CD14-positive monocyte (primary cell): ENCODE measurements at regions not wholly inside any gene's neighbourhood (a gene's known extent, or its start where the extent isn't known, plus 50 kb on each side); places are given as distances from the start of the nearest gene placed in this dataset.
A peak's percentile ranks its signal among the peaks of the same experiment; 100 is the strongest.

ENCODE experiments used
- DNase-seq, 3 donors: peaks; one replicate each; pipeline ENCODE4 v3.0.0-alpha.2; 2011 to 2022
- H2AFZ ChIP-seq: 2 replicates; pipeline ENCODE4 v1.6.0; 2012; ENCODE audit warnings: mild to moderate bottlenecking, low read depth, low read length, inconsistent platforms; ENCODE audit not compliant: insufficient read depth, poor library complexity, severe bottlenecking
- H3K27ac ChIP-seq, 2 donors: 1 replicate in 1 of 2; 2 replicates in 1 of 2; pipeline ENCODE4 v1.5.1; 2012 to 2013; ENCODE audit warnings: low read length in 2 of 2, control low read depth in 1 of 2, inconsistent platforms in 1 of 2, low read depth in 1 of 2, mild to moderate bottlenecking in 1 of 2
- H3K27me3 ChIP-seq, 2 donors: one replicate each; pipeline versions ENCODE4 v1.6.0 to v1.6.1; 2011 to 2013; ENCODE audit warnings: low read length in 2 of 2; ENCODE audit not compliant: control insufficient read depth in 2 of 2, insufficient read depth in 2 of 2
- H3K36me3 ChIP-seq, 2 donors: replicated peaks in 1 of 2; 1 replicate in 1 of 2; 2 replicates in 1 of 2; pipeline versions ENCODE4 v1.5.1 to v1.6.1; 2012 to 2013; ENCODE audit warnings: low read length in 2 of 2, control low read depth in 1 of 2, inconsistent platforms in 1 of 2, mild to moderate bottlenecking in 1 of 2; ENCODE audit not compliant: insufficient read depth in 2 of 2, control insufficient read depth in 1 of 2
- H3K4me1 ChIP-seq, 2 donors: 1 replicate in 1 of 2; 2 replicates in 1 of 2; pipeline versions ENCODE4 v1.5.1 to v1.6.1; 2012 to 2013; ENCODE audit warnings: low read length in 2 of 2, control low read depth in 1 of 2, inconsistent platforms in 1 of 2, mild to moderate bottlenecking in 1 of 2, moderate library complexity in 1 of 2; ENCODE audit not compliant: insufficient read depth in 2 of 2, control insufficient read depth in 1 of 2
- H3K4me2 ChIP-seq: replicated peaks from 2 replicates; pipeline ENCODE3; 2012; ENCODE audit warnings: low read length, moderate library complexity, mild to moderate bottlenecking; ENCODE audit not compliant: poor library complexity, severe bottlenecking; ENCODE audit errors: extremely low read depth
- H3K4me3 ChIP-seq, 3 experiments: fragments of 200-600 bp in 1 of 3; sonication (generic) in 1 of 3; replicated peaks in 1 of 3; 1 replicate in 2 of 3; 2 replicates in 1 of 3; pipeline ENCODE4 v1.5.1; 2011 to 2013; ENCODE audit warnings: low read length in 3 of 3, mild to moderate bottlenecking in 3 of 3, control low read depth in 2 of 3, low read depth in 2 of 3, inconsistent platforms in 1 of 3, moderate library complexity in 1 of 3
- H3K79me2 ChIP-seq: 2 replicates; pipeline ENCODE4 v1.6.0; 2012; ENCODE audit warnings: mild to moderate bottlenecking, control low read depth, inconsistent platforms, low read length, moderate library complexity; ENCODE audit not compliant: insufficient read depth
- H3K9ac ChIP-seq: 2 replicates; pipeline ENCODE4 v1.6.0; 2017; ENCODE audit warnings: low read length, mild to moderate bottlenecking; ENCODE audit not compliant: insufficient read depth, poor library complexity, severe bottlenecking
- H3K9me3 ChIP-seq, 2 donors: replicated peaks in 1 of 2; 1 replicate in 1 of 2; 2 replicates in 1 of 2; pipeline versions ENCODE4 v1.5.1 to v1.6.1; 2012 to 2013; ENCODE audit warnings: low read length in 2 of 2, control low read depth in 1 of 2; ENCODE audit not compliant: control insufficient read depth in 1 of 2, insufficient read depth in 1 of 2
- H4K20me1 ChIP-seq: 2 replicates; pipeline ENCODE4 v1.6.0; 2012; ENCODE audit warnings: mild to moderate bottlenecking, low read length, control low read depth, moderate library complexity; ENCODE audit not compliant: insufficient read depth
- H3K27ac Mint-ChIP-seq, 7 donors: one replicate each; pipeline ENCODE4 v1.8.0; 2020; ENCODE audit warnings: mild to moderate bottlenecking in 7 of 7, mixed read lengths in 7 of 7, moderate library complexity in 6 of 7, inconsistent platforms in 2 of 7
- H3K27me3 Mint-ChIP-seq, 3 donors: one replicate each; pipeline ENCODE4 v1.8.0; 2021 to 2022; ENCODE audit warnings: low read depth in 3 of 3, mild to moderate bottlenecking in 3 of 3, mixed read lengths in 3 of 3, moderate library complexity in 3 of 3, inconsistent platforms in 1 of 3
- H3K36me3 Mint-ChIP-seq, 2 donors: one replicate each; pipeline ENCODE4 v1.8.0; 2020; ENCODE audit warnings: mixed read lengths in 2 of 2, inconsistent platforms in 1 of 2, mild to moderate bottlenecking in 1 of 2
- H3K4me1 Mint-ChIP-seq: one replicate; pipeline ENCODE4 v1.8.0; 2020; ENCODE audit warnings: mild to moderate bottlenecking, mixed read lengths
- H3K4me3 Mint-ChIP-seq, 2 donors: one replicate each; pipeline ENCODE4 v1.8.0; 2020; ENCODE audit warnings: mild to moderate bottlenecking in 2 of 2, mixed read lengths in 2 of 2, moderate library complexity in 1 of 2
- H3K9me3 Mint-ChIP-seq, 7 donors: one replicate each; pipeline ENCODE4 v1.8.0; 2020 to 2022; ENCODE audit warnings: mixed read lengths in 7 of 7, mild to moderate bottlenecking in 6 of 7, moderate library complexity in 6 of 7, inconsistent platforms in 2 of 7
- WGBS: methylation state at CpG from one replicate; pipeline ENCODE4 v1.1.5; 2013; ENCODE audit warnings: missing lambda C conversion rate; ENCODE audit not compliant: insufficient coverage; 5-methylcytosine and 5-hydroxymethylcytosine counted together
- intact Hi-C, 2 donors: fragments of 100-400 bp; cut with micrococcal nuclease; formaldehyde crosslinking; loops; one replicate each; pipeline versions ENCODE4 v1.15.0 to v1.15.1; 2023
- TF ChIP-seq, protein P1 (sequence below): fragments of 200-600 bp; IDR thresholded peaks from one replicate; pipeline ENCODE4 v1.8.0; 2022; ENCODE audit warnings: antibody characterized with exemption, mild to moderate bottlenecking

DNA sequence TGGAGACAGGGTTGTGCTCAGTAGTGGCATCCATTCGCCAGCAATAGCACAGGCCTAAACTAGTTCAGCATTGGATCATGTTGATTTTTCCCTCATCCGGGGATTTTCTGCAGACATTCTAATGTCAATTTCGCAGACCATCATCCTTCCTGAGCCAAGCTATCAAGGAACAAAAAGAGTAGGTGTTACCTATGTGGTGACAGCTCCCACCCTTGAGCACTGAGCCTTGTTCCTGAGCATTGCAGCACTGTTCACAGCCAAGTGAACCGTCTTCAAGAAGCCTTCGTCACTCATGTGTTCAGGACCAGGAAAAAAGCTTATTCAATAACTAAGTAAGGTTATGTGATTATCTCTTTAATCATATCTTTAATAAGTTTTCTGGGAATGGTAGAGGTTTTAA lies 576.2 kb downstream of the UQCRFS1 start:
- H3K36me3 ChIP-seq = no peaks in the 10 kb centered on the region
- no peak overlapping the region for H3K27ac ChIP-seq
- H3K4me1 ChIP-seq = no peaks in the 10 kb centered on the region
- H3K4me3 ChIP-seq = no peak overlapping the region
- DNase-seq = no peak
- no peaks in the 10 kb centered on the region for H3K79me2 ChIP-seq
- H3K27me3 Mint-ChIP-seq = peaks cover 0 to 5% (median 2%) of the 10 kb centered on the region in 3 donors
- H3K27me3 ChIP-seq = no peaks in the 10 kb centered on the region
- no peaks in the 10 kb centered on the region for H3K36me3 Mint-ChIP-seq
- H3K27ac Mint-ChIP-seq = no peak overlapping the region
- TF ChIP-seq, protein P1, sequence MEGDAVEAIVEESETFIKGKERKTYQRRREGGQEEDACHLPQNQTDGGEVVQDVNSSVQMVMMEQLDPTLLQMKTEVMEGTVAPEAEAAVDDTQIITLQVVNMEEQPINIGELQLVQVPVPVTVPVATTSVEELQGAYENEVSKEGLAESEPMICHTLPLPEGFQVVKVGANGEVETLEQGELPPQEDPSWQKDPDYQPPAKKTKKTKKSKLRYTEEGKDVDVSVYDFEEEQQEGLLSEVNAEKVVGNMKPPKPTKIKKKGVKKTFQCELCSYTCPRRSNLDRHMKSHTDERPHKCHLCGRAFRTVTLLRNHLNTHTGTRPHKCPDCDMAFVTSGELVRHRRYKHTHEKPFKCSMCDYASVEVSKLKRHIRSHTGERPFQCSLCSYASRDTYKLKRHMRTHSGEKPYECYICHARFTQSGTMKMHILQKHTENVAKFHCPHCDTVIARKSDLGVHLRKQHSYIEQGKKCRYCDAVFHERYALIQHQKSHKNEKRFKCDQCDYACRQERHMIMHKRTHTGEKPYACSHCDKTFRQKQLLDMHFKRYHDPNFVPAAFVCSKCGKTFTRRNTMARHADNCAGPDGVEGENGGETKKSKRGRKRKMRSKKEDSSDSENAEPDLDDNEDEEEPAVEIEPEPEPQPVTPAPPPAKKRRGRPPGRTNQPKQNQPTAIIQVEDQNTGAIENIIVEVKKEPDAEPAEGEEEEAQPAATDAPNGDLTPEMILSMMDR = no peak
- H3K9ac ChIP-seq = no peak overlapping the region
- H4K20me1 ChIP-seq = no peaks in the 10 kb centered on the region
- no peaks in the 10 kb centered on the region for H3K9me3 ChIP-seq
- H3K4me2 ChIP-seq = no peak overlapping the region
- intact Hi-C loops = no loop called here
- no peak overlapping the region for H2AFZ ChIP-seq
- WGBS = 95% methylated on average over 2 of the region's 5 CpGs
- H3K4me1 Mint-ChIP-seq = no peaks in the 10 kb centered on the region
- peaks cover 0 to 3% (median 0%) of the 10 kb centered on the region in 7 donors for H3K9me3 Mint-ChIP-seq
- no peak overlapping the region for H3K4me3 Mint-ChIP-seq

DNA sequence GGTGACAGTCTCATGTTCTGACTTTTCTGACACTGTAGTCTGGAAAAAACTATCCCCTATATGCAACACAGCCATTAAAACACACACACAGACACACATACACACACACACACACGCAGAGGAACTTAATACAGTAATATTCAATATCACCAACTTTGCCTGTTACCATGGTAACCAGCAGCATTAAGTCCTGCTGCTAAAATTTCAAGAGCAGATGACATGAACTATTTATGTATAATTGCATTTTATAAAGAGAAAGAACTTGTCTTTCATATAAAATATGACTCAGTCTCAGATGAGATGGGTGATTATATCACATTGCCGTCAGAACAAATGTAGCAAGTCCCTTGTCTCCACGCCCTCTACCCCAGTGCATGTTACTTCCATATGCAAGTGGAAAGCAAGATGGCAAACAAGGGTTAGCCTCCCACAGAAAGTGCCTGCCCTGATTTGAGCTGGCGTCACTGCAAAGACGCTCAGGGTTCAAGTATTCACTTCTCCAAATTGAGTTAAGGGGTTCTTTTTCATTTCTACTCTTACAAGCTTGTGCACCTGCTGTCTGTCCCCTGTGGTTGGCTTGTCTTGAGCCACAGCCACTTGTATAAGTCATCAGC lies 576.8 kb downstream of the UQCRFS1 start:
- DNase-seq = no peak
- intact Hi-C loops = no loop called here
- Histone ChIP-seq H3K9ac (no peak overlapping the region), H3K27ac (no peak overlapping the region), H3K79me2 (no peaks in the 10 kb centered on the region), H3K4me3 (no peak overlapping the region), H3K36me3 (no peaks in the 10 kb centered on the region), H3K9me3 (no peaks in the 10 kb centered on the region), H3K4me1 (no peaks in the 10 kb centered on the region), H3K27me3 (no peaks in the 10 kb centered on the region), H3K4me2 (no peak overlapping the region), H4K20me1 (no peaks in the 10 kb centered on the region), H2AFZ (no peak overlapping the region)
- Mint-ChIP-seq H3K27ac (peak overlapping the region in 1 of 7 donors; percentile 7), H3K27me3 (peaks cover 0 to 5% (median 2%) of the 10 kb centered on the region in 3 donors), H3K4me3 (no peak overlapping the region), H3K9me3 (peaks cover 0 to 3% (median 0%) of the 10 kb centered on the region in 7 donors), H3K36me3 (no peaks in the 10 kb centered on the region), H3K4me1 (no peaks in the 10 kb centered on the region)
- 86% methylated on average over 2 of the region's 5 CpGs for WGBS
- TF ChIP-seq, protein P1 = no peak
